Left colon (tissue), 2 donors: ENCODE measurements at regions not wholly inside any gene's neighbourhood (a gene's known extent, or its start where the extent isn't known, plus 50 kb on each side); places are given as distances from the start of the nearest gene placed in this dataset.
"Not testable (repeated sequence)": the region's sequence is repeated elsewhere in the genome, so short reads cannot be mapped to it uniquely, and the experiment has no call there.

ENCODE experiments used
- ATAC-seq: fragments of 200-7000 bp; cut with Tn5 transposase; one replicate; pipeline ENCODE4 v1.9.1; 2020; ENCODE audit warnings: mild to moderate bottlenecking, moderate library complexity
- DNase-seq, 2 donors: peaks; one replicate each; pipeline ENCODE4 v3.0.0-alpha.2; 2020
- intact Hi-C, 2 donors: fragments of 100-400 bp; cut with DNase I in 1 of 2; cut with micrococcal nuclease in 1 of 2; formaldehyde crosslinking; loops; one replicate each; pipeline versions ENCODE4 v1.11.2 to v1.14.0; 2022; cut with DNase I, micrococcal nuclease
- donor health status: DM: no; HTN: no; CAD: no.
- donor health status: DM: yes; HTN: yes; CAD: no.

DNA sequence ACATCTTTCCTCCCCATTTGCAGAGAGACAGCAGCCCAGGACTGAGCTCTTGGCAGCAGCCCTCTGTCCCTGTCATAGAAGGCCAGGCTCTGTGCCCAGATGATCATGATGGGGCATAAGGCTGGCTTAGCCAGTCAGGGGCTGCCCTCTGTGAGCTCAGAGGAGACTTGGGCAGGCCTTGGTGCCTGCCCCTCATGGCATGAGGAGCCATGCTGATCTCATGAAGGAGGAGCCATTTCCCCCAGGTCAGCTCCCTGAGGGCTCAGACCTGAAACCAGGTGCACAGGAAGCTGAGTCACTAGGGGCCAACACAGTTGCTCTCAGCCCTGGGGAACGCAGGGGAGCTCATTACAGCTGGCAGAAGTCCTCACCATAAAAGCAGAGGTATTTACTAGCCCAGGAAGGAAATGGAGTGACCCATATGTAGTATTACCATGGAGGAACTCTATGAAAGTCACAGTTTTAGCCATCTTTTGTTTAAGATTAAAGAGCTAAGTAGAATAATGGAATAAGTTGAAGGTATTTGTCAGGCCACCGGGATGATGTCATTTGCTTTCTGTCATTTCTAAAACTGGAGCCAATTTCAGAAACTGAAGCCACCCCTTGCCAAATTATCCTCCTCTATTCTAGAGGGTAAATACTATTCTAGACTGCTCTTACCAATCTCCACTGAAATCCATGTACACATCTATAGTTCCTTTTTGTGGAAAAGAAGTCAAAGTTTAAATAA is 362.4 kb upstream of the ZNF32 start:
- no peak for ATAC-seq
- no peak for DNase-seq

DNA sequence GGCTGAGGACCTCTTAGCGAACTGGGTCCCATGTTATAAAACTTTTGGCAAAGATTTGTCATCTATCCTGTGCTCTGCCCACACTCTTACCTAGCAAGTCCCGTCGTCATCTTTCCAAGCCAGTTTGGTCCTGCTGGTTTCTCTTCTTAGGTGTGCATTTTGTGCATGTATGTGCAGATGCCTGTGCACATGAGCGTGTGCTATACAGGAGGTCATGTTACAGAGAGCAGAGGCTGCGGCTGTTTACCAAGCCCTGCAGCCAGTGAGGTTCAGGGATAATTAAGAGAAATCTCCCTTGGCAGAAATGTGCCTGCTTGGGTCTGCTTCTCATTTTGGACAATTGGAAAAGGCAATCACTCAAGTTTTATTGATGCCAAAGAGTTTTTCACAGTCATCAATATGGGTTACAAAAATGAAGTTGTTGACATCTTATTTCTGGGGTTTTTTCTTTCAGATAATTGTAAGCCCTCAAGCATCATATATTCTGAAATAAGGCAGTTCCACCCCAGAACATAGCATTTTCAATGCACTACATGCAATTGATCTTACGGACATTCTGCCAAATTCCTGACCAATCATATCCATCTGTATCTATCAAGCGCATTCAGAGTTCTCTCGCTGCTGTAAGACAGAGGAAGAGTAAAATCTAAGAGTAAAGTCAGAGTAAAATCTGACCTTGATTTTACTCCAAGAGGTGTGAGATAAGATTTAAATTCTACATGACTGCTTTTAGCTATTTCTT is 361.4 kb upstream of the ZNF32 start:
- ATAC-seq (no peak), DNase-seq (no peak)
- intact Hi-C loops, result no loop called here

More for the DNA sequence above, 362.4 kb upstream of the ZNF32 start:
- intact Hi-C loops, result no loop called here

DNA sequence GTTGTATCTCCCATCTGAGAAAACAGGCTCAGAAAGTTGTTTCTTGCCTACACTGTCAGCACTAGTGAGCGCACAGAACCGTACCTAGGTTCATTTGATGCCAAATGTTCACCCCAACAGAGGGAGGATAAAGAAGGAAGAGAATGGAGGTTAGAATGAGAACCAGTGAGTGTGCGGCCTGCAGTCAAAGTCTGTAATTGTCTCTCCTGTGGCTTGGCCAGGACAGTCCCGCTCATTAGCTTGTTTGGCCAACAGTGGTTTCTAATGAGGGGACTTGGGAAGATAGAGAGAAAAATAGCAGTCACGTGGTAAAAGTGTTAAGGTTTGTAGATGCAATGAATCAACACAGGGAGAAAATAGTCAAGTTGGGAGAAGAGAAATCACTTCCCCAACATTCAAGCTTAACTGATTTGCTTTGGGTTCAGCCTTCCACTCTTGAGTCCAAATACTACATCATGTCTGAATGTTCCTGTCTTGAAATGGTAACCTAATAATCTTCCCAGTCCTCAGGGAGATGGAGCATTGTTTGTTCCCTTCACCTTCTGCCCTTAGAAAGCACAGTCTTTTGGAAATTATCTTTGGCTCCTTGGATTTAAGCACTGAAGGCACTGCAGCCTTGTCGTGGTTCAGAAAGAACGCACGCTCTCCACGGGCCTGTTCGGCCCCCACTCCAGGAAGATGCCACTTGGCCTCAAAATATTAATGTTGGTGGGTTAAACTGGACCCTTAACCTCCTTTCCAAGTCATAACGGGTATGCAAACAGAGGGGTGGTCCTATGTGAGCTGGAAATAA is 360.4 kb upstream of the ZNF32 start:
- no peak for DNase-seq
- no peak for ATAC-seq
- intact Hi-C loops, result no loop called here

DNA sequence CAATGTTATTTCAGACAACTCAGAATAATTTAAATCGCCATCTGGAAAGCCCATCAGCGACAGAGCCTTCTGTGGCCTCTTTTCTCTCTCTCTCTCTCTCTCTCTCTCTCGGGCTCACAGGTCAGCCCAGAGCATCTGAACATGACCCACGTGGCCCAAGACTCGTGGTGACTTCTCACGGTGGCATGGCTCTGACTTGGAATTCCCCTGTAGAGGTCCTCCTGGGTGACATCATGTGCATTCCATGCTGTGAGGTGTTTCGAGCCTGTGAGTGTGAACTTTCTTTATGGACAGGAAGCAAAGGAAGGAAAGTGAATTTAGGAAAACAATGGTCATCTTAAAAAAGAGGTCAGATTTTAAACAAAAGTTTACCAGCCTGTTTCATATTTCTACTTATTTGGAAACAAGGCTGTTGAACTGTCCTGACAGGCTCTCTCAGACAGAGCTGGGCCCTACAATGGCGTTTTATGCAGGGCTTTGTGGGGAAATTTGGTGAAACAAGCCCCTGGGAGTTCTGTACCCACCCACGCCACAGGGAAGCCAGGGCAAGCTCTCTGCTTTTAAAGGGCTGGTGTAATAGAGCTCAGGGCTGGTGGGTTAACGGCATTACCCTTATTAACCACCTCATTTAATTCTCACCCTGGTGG is 359.7 kb upstream of the ZNF32 start:
- ATAC-seq, result no peak
- no peak for DNase-seq
- intact Hi-C loops, result no loop called here

DNA sequence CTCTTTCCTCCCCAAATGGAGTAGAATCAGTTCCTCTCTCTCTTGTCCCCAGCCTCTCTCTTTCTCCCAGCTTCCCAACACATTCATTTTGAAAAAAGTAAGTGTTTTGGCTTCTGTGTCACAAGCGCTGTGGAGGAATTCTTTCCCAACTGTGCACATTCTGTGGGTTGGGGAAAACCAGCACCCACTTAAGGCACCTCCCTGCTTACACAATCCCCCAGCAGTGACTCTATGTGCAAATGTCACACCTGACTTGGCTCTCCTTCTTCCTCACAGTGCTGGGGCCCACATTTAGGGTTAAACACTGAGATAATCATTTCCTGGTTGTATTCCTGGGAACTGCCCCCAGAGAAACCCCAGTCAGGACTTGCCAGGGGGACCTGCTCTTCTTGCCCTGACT is 358.1 kb upstream of the ZNF32 start:
- DNase-seq (no peak), ATAC-seq (no peak)
- intact Hi-C loops, result no loop called here

DNA sequence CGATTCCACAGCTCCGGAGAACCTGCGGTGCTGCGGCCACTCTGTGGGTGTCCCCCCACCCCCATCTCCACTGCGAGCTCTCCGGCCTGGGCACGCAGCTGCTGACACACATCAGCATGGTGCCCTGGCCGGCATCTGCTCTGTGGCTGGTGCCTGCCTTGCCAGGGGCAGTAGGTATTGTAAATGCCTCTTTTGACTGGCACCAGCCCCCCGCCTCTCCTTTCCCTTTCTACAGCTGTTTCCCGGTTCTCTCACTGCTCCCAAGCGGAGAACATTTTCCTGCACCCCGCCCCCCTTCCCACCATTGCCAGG is 357.1 kb upstream of the ZNF32 start:
- intact Hi-C loops, result no loop called here
- DNase-seq (no peak), ATAC-seq (no peak)

DNA sequence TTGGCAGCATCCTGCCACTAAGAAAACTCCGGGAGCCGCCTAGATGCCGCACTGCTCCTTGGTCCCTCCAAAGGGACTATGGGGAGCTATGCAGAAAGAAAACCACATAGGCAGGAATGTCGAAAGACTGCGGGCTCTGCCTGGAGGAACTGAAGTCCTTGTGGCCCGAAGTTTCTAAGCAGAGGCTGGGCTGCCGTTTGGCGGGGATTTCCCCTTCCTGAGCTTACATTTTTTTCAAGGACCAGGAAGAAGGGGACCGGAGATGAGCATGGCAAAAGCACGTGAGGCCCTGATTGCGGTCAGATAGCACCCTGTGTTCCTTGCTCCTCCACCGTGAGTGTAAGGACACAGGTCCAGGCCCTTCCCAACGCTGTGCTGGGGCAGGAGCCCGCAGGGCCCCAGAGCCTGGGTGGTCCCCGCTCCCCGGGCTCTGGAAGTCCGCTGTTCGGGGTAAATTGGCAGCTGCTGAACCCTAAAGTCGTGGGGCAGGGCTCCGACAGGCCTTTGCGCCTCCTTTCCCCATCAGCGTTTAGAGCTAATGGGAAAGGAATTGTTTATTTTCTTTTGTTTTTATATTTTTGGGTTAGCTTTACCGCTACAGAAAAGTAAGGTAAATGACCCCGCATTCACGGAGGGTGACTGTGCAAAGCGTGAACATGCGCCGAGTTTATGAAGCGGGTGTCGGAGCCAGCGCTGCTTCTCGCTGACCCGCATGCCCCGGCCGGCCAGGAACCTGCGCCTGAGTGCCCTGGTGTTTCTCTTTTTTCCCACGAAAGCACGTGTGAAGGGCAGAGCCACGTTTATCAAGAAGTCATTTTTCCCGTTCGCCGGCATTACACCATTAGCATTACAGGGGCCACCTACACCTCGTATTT is 356.5 kb upstream of the ZNF32 start:
- ATAC-seq (no peak), DNase-seq (no peak)
- intact Hi-C loops, result no loop called here

DNA sequence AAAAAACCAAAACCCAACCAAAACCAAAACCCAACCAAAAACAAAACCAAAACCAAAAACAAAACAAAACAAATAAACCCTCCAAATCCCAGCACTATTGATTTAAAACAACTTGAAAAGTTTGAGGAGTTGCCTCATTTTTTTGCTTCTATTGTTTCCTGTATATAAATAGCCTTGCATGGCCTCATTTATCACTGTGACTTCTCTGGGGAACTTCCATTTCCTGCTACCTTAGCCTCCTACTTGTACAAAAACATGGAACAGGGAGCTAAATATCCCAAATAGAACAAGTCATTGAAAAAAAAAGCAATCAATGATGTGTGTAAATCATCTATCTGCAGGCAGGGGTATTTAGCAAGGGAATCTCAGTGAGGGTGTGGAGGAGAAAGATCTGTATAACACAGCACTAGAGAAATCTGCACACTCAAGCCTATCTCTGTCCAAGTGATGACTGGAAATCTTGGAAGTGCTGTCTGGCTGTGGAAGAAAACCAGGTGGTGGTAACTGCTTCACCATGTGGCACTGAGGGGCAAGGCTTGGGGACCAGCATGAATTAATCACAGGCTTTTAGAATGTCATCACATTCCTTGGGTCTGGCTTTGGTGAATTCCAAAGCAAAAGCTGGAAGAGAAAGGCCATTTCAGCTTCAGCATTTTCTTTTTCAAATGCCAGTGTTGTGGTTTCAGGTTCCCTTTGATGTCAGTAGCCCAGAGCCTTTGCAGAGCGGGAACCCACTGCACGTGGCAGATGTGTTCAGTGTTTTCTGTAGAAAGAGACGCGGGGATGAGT is 349.5 kb upstream of the ZNF32 start:
- intact Hi-C loops, result no loop called here

DNA sequence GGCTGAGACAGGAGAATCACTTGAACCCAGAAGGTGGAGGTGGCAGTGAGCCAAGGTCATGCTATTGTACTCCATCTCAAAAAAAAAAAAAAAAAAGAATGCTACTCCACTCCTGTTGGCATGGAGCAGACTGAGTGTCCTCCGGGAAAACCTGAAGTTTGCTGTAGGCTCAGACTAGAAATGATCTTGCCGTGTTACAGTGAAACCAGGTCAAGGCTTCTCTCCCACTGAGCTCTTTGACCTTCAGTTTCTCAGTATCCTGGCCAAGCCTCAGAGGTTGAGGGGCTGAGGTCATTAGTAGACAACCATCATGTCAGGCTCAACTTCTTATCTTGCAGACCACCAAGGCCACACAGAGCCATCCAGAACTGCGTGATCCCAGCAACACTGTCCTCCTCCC is 348.6 kb upstream of the ZNF32 start:
- intact Hi-C loops, result no loop called here
- ATAC-seq, result no peak
- no peak for DNase-seq

More for the DNA sequence above, 349.5 kb upstream of the ZNF32 start:
- no peak for DNase-seq
- ATAC-seq, result no peak

DNA sequence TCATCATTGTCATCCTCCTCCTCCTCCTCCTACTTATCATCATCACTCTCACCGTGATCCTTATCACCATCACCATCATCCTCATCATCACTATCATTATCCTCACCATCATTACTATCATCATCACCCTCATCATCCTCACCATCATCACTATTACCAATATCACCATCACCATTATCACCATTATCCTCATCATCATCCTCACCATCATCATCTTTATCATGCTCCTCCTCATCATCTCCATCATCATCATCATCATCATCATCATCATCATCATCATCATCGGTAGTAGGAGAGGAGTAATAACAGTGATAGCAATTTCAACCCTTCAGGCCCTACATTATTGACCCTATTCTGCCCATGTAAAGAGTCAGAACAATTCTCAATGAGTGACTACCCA is 345.9 kb upstream of the ZNF32 start:
- intact Hi-C loops, result no loop called here
- DNase-seq (no peak), ATAC-seq (no peak)

DNA sequence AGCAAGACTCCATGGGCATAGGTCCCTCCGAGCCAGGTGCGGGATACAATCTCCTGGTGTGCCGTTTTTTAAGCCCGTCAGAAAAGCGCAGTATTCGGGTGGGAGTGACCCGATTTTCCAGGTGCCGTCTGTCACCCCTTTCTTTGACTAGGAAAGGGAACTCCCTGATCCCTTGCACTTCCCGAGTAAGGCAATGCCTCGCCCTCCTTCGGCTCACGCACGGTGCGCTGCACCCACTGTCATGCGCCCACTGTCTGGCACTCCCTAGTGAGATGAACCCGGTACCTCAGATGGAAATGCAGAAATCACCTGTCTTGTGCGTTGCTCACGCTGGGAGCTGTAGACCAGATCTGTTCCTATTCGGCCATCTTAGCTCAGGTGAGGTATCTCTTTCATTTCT is 344.1 kb upstream of the ZNF32 start:
- not testable (repeated sequence) for DNase-seq

DNA sequence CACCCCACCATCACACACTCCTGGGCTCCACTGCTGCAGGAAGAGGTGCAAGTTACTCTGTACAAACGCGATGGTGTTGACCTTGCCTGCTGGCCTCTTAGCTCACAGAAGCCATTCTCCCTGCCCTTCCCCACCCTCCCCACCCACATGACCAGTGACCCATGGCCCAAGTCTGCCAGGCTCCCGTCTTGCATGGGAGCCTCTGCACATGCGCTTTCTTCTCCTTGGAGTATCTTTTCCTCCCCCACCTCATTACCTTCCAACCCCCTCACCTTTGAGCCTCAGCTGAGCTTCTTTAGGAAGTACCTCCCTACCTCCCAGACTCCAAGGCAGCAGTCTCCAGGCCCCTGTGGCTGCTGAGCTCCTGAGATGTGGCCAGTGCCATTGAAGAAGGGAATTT is 337.7 kb upstream of the ZNF32 start:
- intact Hi-C loops, result no loop called here
- ATAC-seq (no peak), DNase-seq (no peak)

More for the DNA sequence above, 344.1 kb upstream of the ZNF32 start:
- intact Hi-C loops, ATAC-seq: not testable (repeated sequence)

DNA sequence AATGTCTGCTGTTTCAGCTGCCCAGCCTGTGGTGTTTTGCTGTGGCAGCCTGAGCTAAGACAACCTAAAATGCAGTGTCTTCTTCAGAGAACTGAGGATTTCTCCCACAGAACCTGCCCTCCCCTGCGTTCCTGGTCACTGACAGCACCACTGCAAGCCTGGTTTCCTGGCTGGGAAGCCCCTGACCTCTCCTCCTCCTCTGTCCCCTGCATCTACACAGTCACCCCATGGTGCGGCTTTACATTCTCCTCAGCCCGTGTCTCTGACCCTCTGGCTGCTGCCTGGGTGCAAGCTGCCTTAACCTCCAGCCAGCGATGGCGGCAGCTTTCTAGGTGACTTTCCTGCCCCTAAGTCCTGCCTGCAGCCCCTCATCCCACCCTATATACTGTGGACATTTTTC is 337.3 kb upstream of the ZNF32 start:
- DNase-seq (no peak), ATAC-seq (no peak)
- intact Hi-C loops, result no loop called here

DNA sequence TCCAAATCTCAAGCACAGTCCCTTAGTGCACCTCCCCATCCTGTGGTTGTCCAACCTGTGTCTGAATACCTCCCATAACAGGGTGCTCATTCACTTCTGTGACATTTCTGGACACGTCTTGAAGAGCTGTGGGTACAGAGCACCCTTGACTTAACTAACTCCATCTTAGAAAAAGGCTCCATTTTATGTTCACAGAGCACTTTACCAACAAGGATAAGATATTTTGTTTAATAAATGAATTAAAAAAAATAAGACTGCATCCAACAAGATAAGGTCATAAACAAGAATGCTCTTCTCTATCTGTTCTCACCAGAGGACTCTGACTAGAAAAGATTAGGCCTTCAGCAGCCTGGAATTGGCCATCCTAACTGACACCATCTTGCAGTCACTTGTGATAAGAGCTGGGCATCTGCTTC is 335.2 kb upstream of the ZNF32 start:
- intact Hi-C loops, result no loop called here
- ATAC-seq, result no peak
- DNase-seq, result no peak

DNA sequence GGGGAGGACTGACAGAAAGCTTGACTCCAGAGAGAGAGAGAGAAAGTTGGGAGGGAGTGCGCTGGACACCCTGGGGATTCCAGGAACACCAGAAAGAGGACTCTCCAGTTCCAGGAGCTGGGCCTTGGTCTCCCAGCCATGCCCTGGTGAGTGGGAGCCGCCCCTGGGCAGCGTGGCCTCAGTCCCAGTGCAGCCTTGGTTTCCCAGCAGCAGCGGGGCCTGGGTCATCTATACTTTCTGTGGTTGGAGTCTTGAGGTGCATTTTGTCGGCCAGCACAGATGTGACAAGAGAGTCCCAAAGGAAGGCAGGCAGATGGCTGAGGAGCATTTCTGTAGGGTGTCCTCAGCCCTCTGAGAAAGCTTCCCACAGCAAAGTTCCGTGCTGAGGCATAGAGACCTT is 334.7 kb upstream of the ZNF32 start:
- no peak for ATAC-seq
- no peak for DNase-seq
- intact Hi-C loops, result no loop called here

DNA sequence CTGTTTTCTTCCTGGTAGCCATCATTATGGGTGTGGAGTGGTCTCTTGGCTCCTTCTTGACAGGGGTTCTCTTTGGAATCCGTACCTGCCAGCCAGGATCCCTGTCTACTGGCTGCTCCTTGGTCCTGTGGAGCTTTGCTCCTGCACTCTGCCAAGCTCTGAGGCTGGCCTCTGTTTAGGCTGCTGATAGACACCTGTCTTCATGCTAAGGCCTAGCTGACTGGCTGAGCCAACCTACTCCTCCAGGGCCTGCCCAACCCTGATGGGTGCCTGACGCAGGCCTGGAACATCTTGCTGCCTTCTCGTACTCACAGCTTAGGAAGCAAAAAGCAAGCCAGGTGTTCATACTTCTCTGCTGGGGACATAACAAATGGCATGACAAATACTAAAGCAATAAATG is 333.6 kb upstream of the ZNF32 start:
- intact Hi-C loops, result no loop called here
- DNase-seq (no peak), ATAC-seq (no peak)

DNA sequence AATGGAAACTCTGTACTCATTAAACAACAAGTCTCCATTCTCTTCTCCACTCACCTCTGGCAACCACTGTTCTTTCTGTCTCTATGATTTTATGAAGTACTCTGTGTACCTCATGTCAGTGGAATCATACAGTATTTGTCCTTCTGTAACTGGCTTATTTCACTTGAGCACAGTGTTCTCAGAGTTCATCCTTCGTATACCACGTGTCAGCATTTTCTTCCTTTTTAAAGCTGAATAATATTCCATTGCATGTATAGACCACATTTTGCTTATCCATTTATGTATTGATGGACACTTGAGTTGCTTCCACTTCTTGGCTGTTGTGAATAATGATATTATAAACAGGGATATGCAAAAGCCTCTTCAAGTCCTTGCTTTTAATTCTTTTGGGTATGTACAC is 333.0 kb upstream of the ZNF32 start:
- DNase-seq (no peak), ATAC-seq (no peak)

DNA sequence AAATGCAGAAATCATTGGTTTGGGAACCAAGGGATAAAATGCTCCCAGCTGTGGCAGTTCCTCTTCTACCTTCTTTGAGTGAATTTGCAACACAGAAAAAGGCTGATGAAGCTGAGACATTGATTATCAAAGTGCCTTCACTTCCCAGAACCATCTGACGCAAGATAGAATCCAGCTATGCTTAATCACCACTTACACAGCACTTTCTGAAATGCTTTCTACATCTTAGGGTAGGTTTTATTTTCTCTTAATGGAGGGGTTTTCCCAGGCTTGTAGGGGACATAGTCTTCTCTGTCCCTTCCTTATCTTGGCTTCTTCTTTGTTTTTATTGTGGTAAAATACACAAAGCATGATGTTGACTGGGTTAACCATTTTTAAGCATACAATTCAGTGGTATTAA is 332.6 kb upstream of the ZNF32 start:
- DNase-seq (no peak), ATAC-seq (no peak)
- intact Hi-C loops, result no loop called here

More for the DNA sequence above, 333.0 kb upstream of the ZNF32 start:
- intact Hi-C loops, result no loop called here
